OCI-LY1 (cell line): ENCODE measurements at regions not wholly inside any gene's neighbourhood (a gene's known extent, or its start where the extent isn't known, plus 50 kb on each side); places are given as distances from the start of the nearest gene placed in this dataset.

ENCODE experiments used
- H2AFZ ChIP-seq: fragments of 200-600 bp; sonication (generic), shearing (Covaris generic); 2 replicates; pipeline ENCODE4 v1.6.0; 2014; ENCODE audit warnings: antibody characterized with exemption, mild to moderate bottlenecking, low read length
- H3F3A ChIP-seq: fragments of 200-600 bp; sonication (generic), shearing (Covaris generic); 2 replicates; pipeline ENCODE4 v1.6.0; 2014; ENCODE audit warnings: mild to moderate bottlenecking, antibody characterized with exemption, low read length, moderate library complexity; ENCODE audit not compliant: insufficient read depth
- H3K27ac ChIP-seq: fragments of 200-600 bp; sonication (generic); 2 replicates; pipeline ENCODE4 v1.5.1; 2014; ENCODE audit warnings: low read length, mixed run types, mild to moderate bottlenecking, low read depth; ENCODE audit not compliant: poor library complexity, severe bottlenecking
- H3K27me3 ChIP-seq: fragments of 200-600 bp; sonication (generic); 2 replicates; pipeline ENCODE4 v1.6.0; 2014; ENCODE audit warnings: antibody characterized with exemption, mild to moderate bottlenecking, low read length, moderate library complexity; ENCODE audit not compliant: insufficient read depth
- H3K36me3 ChIP-seq: fragments of 200-600 bp; sonication (generic); 2 replicates; pipeline ENCODE4 v1.6.1; 2014; ENCODE audit warnings: mild to moderate bottlenecking, antibody characterized with exemption, low read length, moderate library complexity, mixed read lengths; ENCODE audit not compliant: insufficient read depth
- H3K4me1 ChIP-seq: fragments of 200-600 bp; sonication (generic); 2 replicates; pipeline ENCODE4 v1.5.1; 2014; ENCODE audit warnings: mild to moderate bottlenecking, low read length, moderate library complexity; ENCODE audit not compliant: insufficient read depth, severe bottlenecking
- H3K4me2 ChIP-seq: fragments of 200-600 bp; sonication (generic), shearing (Covaris generic); 2 replicates; pipeline ENCODE4 v1.6.1; 2014; ENCODE audit warnings: low read length
- H3K4me3 ChIP-seq: fragments of 200-600 bp; sonication (generic); 2 replicates; pipeline ENCODE4 v1.5.1; 2014; ENCODE audit warnings: low read length, low read depth, mild to moderate bottlenecking, mixed read lengths; ENCODE audit not compliant: poor library complexity, severe bottlenecking
- H3K79me2 ChIP-seq: fragments of 200-600 bp; shearing (Covaris generic); 2 replicates; pipeline ENCODE4 v1.6.1; 2016; ENCODE audit warnings: mixed run types, low read length, mixed read lengths; ENCODE audit not compliant: insufficient read depth
- H3K9ac ChIP-seq: fragments of 200-600 bp; sonication (generic), shearing (Covaris generic); 2 replicates; pipeline ENCODE4 v1.6.1; 2014; ENCODE audit warnings: mild to moderate bottlenecking, low read length, mixed read lengths
- H3K9me2 ChIP-seq: fragments of 200-600 bp; sonication (generic), shearing (Covaris generic); 2 replicates; pipeline ENCODE4 v1.6.1; 2014; ENCODE audit warnings: low read depth, mild to moderate bottlenecking, low read length, mixed read lengths
- H3K9me3 ChIP-seq: fragments of 200-600 bp; shearing (Covaris generic); 2 replicates; pipeline ENCODE4 v1.6.1; 2014; ENCODE audit warnings: low read length, mixed read lengths
- H4K20me1 ChIP-seq: fragments of 200-600 bp; sonication (generic), shearing (Covaris generic); 2 replicates; pipeline ENCODE4 v1.6.0; 2016; ENCODE audit warnings: mild to moderate bottlenecking, low read length; ENCODE audit not compliant: insufficient read depth
- EZH2 ChIP-seq: fragments of 200-600 bp; sonication (generic), shearing (Covaris generic); IDR thresholded peaks from 2 replicates; pipeline ENCODE4 v1.8.0; 2017; ENCODE audit warnings: borderline replicate concordance, mixed run types, mild to moderate bottlenecking, antibody characterized with exemption, low read length, moderate library complexity, mixed read lengths
- TF ChIP-seq, protein P1 (sequence below): fragments of 200-600 bp; sonication (generic), shearing (Covaris generic); IDR thresholded peaks from 2 replicates; pipeline ENCODE4 v1.5.1; 2017; ENCODE audit warnings: mild to moderate bottlenecking, antibody characterized with exemption, low read length, moderate library complexity, mixed read lengths

DNA sequence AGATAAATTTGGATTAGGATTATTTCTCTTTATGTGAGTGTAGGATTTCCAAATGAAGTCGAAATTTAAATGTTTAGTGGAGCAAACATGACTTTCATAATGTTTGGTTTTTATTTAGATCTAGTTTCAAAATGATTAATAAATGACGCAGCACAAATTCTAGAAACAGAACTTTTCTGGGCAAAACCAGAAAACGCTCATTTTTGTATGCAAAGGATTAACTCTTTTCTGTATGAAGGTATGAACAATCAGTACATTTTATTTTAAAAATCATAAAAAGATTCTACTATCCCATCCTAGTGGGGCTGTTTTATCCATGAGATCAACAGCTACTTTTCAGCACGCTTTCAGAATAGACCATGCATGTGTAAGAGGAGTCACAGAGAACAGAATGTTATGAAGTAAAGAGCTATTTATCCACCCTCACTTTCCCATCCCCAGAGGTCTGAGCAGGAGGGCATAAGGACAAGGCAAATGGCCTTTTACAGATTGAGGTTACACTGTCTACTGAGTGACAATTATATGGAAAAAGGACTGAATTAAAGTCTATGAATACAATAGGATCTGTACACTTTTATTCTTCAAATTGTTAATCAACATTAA lies 270.8 kb downstream of the ZEB2 start:
- H3K27ac ChIP-seq: peak overlapping the region; percentile 95
- H2AFZ ChIP-seq: no peak overlapping the region
- TF ChIP-seq EZH2: no peak
- TF ChIP-seq, protein P1, sequence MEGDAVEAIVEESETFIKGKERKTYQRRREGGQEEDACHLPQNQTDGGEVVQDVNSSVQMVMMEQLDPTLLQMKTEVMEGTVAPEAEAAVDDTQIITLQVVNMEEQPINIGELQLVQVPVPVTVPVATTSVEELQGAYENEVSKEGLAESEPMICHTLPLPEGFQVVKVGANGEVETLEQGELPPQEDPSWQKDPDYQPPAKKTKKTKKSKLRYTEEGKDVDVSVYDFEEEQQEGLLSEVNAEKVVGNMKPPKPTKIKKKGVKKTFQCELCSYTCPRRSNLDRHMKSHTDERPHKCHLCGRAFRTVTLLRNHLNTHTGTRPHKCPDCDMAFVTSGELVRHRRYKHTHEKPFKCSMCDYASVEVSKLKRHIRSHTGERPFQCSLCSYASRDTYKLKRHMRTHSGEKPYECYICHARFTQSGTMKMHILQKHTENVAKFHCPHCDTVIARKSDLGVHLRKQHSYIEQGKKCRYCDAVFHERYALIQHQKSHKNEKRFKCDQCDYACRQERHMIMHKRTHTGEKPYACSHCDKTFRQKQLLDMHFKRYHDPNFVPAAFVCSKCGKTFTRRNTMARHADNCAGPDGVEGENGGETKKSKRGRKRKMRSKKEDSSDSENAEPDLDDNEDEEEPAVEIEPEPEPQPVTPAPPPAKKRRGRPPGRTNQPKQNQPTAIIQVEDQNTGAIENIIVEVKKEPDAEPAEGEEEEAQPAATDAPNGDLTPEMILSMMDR: no peak
- H3F3A ChIP-seq: no peaks in the 10 kb centered on the region
- no peaks in the 10 kb centered on the region for H3K9me2 ChIP-seq
- H3K79me2 ChIP-seq: peaks cover 22% of the 10 kb centered on the region; the same call in 1 of the 2 replicates
- H3K4me2 ChIP-seq: peak overlapping the region; percentile 52
- H4K20me1 ChIP-seq: no peaks in the 10 kb centered on the region
- H3K36me3 ChIP-seq: peaks cover 7% of the 10 kb centered on the region; the same call in 1 of the 2 replicates
- H3K4me1 ChIP-seq: peaks cover 56% of the 10 kb centered on the region
- no peaks in the 10 kb centered on the region for H3K27me3 ChIP-seq
- no peak overlapping the region for H3K4me3 ChIP-seq
- peaks cover 8% of the 10 kb centered on the region for H3K9me3 ChIP-seq
- H3K9ac ChIP-seq: peak overlapping the region; percentile 63

DNA sequence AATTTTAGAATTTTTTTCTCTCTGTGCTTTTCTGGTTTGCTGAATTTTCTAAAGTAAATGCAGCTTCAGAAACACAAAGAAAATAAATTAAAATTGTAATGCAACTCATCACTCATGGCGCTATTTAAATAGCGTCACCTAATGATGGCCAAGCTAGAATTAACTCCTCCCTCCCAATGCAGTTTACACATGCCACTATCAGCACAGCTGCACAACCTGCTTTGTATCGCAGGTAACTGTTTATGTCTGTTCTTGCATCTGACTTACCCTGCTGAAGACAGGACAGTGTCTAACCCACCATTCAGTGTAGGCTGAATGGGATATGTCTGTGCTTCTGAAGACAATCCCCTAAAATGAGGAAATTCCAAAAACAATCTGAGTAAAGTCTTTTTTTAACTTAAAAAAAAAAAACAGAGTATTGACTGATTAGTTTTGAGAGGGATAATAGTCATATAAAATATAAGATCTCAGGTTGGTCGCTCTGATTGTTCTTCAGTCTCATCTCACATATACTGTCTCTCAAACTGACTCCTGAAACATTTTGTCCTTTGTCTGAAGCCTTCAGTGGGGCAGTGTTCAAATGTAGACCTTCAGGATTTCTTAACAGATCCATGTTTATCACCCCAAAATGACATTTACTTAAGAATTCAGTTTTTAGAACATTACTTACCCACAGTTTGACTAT lies 271.4 kb downstream of the ZEB2 start:
- no peak overlapping the region for H2AFZ ChIP-seq
- TF ChIP-seq EZH2: no peak
- TF ChIP-seq, protein P1: no peak
- H3K9me3 ChIP-seq: peaks cover 7% of the 10 kb centered on the region
- peak overlapping the region; percentile 52 for H3K4me2 ChIP-seq
- peaks cover 62% of the 10 kb centered on the region for H3K4me1 ChIP-seq
- H3K4me3 ChIP-seq: peak overlapping the region; percentile 30
- H3F3A ChIP-seq: no peaks in the 10 kb centered on the region
- no peaks in the 10 kb centered on the region for H3K9me2 ChIP-seq
- no peaks in the 10 kb centered on the region for H3K27me3 ChIP-seq
- peaks cover 22% of the 10 kb centered on the region; the same call in 1 of the 2 replicates for H3K79me2 ChIP-seq
- H3K9ac ChIP-seq: peak overlapping the region; percentile 63
- H3K27ac ChIP-seq: peak overlapping the region; percentile 95
- peaks cover 7% of the 10 kb centered on the region; the same call in 1 of the 2 replicates for H3K36me3 ChIP-seq
- H4K20me1 ChIP-seq: no peaks in the 10 kb centered on the region

- Histone ChIP-seq H2AFZ (no peak overlapping the region), H3K4me2 (peak overlapping the region; percentile 44), H4K20me1 (no peaks in the 10 kb centered on the region), H3K4me1 (peaks cover 95% of the 10 kb centered on the region), H3K9ac (peak overlapping the region; percentile 36; the same call in 1 of the 2 replicates), H3K27me3 (no peaks in the 10 kb centered on the region), H3K27ac (peak overlapping the region; percentile 99), H3K36me3 (0 out of 2 replicates have a peak, but pooled peaks cover 3% of the 10 kb centered on the region), H3K4me3 (peak overlapping the region; percentile 2), H3K9me3 (no peaks in the 10 kb centered on the region), H3K9me2 (no peaks in the 10 kb centered on the region), H3F3A (peaks cover 16% of the 10 kb centered on the region; the same call in 1 of the 2 replicates), H3K79me2 (peaks cover 18% of the 10 kb centered on the region; the same call in 1 of the 2 replicates)
- TF ChIP-seq, protein P1: no peak
- no peak for TF ChIP-seq EZH2
Measured at GRCh38 chr2:144244938-144245337, 275.0 kb downstream of the ZEB2 start.
